Neuronal stem cell (in vitro differentiated cells): ENCODE measurements at regions not wholly inside any gene's neighbourhood (a gene's known extent, or its start where the extent isn't known, plus 50 kb on each side); places are given as distances from the start of the nearest gene placed in this dataset.

Experiments used
- DNase-seq: peaks from one replicate; pipeline ENCODE4 v3.0.0-alpha.2; 2013; ENCODE audit warnings: low spot score
- H2AFZ ChIP-seq: one replicate; pipeline ENCODE4 v1.6.1; 2013; ENCODE audit warnings: mild to moderate bottlenecking, low read length, inconsistent platforms
- H2AK5ac ChIP-seq: 2 replicates; pipeline ENCODE4 v1.6.1; 2013; ENCODE audit warnings: low read depth, mild to moderate bottlenecking, inconsistent platforms, low read length, moderate library complexity, mixed read lengths
- H2BK120ac ChIP-seq: 2 replicates; pipeline ENCODE4 v1.6.1; 2013; ENCODE audit warnings: low read depth, mild to moderate bottlenecking, inconsistent platforms, low read length, moderate library complexity, mixed read lengths
- H2BK12ac ChIP-seq: one replicate; pipeline ENCODE4 v1.6.1; 2013; ENCODE audit warnings: low read length, inconsistent platforms
- H2BK15ac ChIP-seq: 2 replicates; pipeline ENCODE4 v1.6.1; 2013; ENCODE audit warnings: mild to moderate bottlenecking, low read length, inconsistent platforms, mixed read lengths
- H2BK5ac ChIP-seq: one replicate; pipeline ENCODE4 v1.6.1; 2013; ENCODE audit warnings: inconsistent platforms, mild to moderate bottlenecking, low read length, moderate library complexity
- H3K14ac ChIP-seq: one replicate; pipeline ENCODE4 v1.6.1; 2013; ENCODE audit warnings: low read length, inconsistent platforms
- H3K18ac ChIP-seq: 2 replicates; pipeline ENCODE4 v1.6.1; 2013; ENCODE audit warnings: low read length, inconsistent platforms
- H3K23ac ChIP-seq: 2 replicates; pipeline ENCODE4 v1.6.1; 2013; ENCODE audit warnings: low read depth, mild to moderate bottlenecking, mixed read lengths, low read length, inconsistent platforms; ENCODE audit not compliant: poor library complexity
- H3K27ac ChIP-seq: replicated peaks from 3 replicates; pipeline ENCODE4 v1.5.1; 2013; ENCODE audit warnings: low read length, inconsistent platforms
- H3K27me3 ChIP-seq, 3 experiments: 2 replicates each; pipeline ENCODE4 v1.6.1; 2013; ENCODE audit warnings: low read length in 3 of 3, mild to moderate bottlenecking in 2 of 3, inconsistent platforms in 1 of 3, low read depth in 1 of 3, mixed read lengths in 1 of 3, moderate library complexity in 1 of 3; ENCODE audit not compliant: control insufficient read depth in 3 of 3, insufficient read depth in 3 of 3
- H3K36me3 ChIP-seq, 2 donors: replicated peaks in 1 of 2; 2 replicates each; pipeline ENCODE4 v1.6.1; 2013; ENCODE audit warnings: low read length in 2 of 2; ENCODE audit not compliant: control insufficient read depth in 2 of 2, insufficient read depth in 2 of 2
- H3K4ac ChIP-seq: 2 replicates; pipeline ENCODE4 v1.6.1; 2013; ENCODE audit warnings: inconsistent platforms, mild to moderate bottlenecking, low read length, moderate library complexity
- H3K4me1 ChIP-seq, 2 donors: 1 replicate in 1 of 2; 2 replicates in 1 of 2; pipeline ENCODE4 v1.6.1; 2013; ENCODE audit warnings: low read length in 2 of 2, low read depth in 1 of 2; ENCODE audit not compliant: control insufficient read depth in 2 of 2, insufficient read depth in 1 of 2
- H3K4me2 ChIP-seq: one replicate; pipeline ENCODE4 v1.6.1; 2013; ENCODE audit warnings: mild to moderate bottlenecking, low read length, inconsistent platforms; ENCODE audit not compliant: insufficient read depth, poor library complexity, severe bottlenecking
- H3K4me3 ChIP-seq, 2 donors: 2 replicates each; pipeline ENCODE4 v1.5.1; 2013; ENCODE audit warnings: low read length in 2 of 2, mild to moderate bottlenecking in 2 of 2, inconsistent platforms in 1 of 2, moderate library complexity in 1 of 2
- H3K79me1 ChIP-seq: one replicate; pipeline ENCODE4 v1.6.1; 2013; ENCODE audit warnings: low read depth, mild to moderate bottlenecking, inconsistent platforms, low read length, moderate library complexity
- H3K9ac ChIP-seq: one replicate; pipeline ENCODE4 v1.6.1; 2013; ENCODE audit warnings: mild to moderate bottlenecking, low read depth, low read length, inconsistent platforms; ENCODE audit not compliant: poor library complexity
- H3K9me3 ChIP-seq, 2 donors: replicated peaks in 1 of 2; 2 replicates each; pipeline versions ENCODE3 to v1.6.1; 2013; ENCODE audit warnings: low read length in 2 of 2, mild to moderate bottlenecking in 2 of 2, inconsistent platforms in 1 of 2, low read depth in 1 of 2, mixed read lengths in 1 of 2, moderate library complexity in 1 of 2; ENCODE audit not compliant: control insufficient read depth in 2 of 2, insufficient read depth in 1 of 2
- H4K8ac ChIP-seq: one replicate; pipeline ENCODE4 v1.6.1; 2013; ENCODE audit warnings: low read depth, mild to moderate bottlenecking, inconsistent platforms, low read length, moderate library complexity
- H4K91ac ChIP-seq: one replicate; pipeline ENCODE4 v1.6.1; 2013; ENCODE audit warnings: low read length, low read depth, mild to moderate bottlenecking, inconsistent platforms; ENCODE audit not compliant: poor library complexity
- WGBS, 2 donors: extraction: QIAGEN DNeasy Blood & Tissue Kit; methylation state at CpG; one replicate each; pipeline ENCODE4 v1.1.7; 2013; ENCODE audit warnings: missing lambda C conversion rate in 2 of 2, mixed read lengths in 1 of 2; ENCODE audit not compliant: insufficient read length in 2 of 2, insufficient replicate concordance in 1 of 2; ENCODE audit errors: extremely low coverage in 2 of 2; 5-methylcytosine and 5-hydroxymethylcytosine counted together

GRCh38 chr15:29621616-29622015 lies 200.7 kb downstream of the TJP1 start:
- no peak overlapping the region for H3K4me2 ChIP-seq
- no peak overlapping the region for H3K4ac ChIP-seq
- no peak overlapping the region for H3K27ac ChIP-seq
- no peaks in the 10 kb centered on the region for H3K79me1 ChIP-seq
- no peak overlapping the region for H4K91ac ChIP-seq
- no peak overlapping the region for H3K23ac ChIP-seq
- no peak overlapping the region for H3K9ac ChIP-seq
- H3K18ac ChIP-seq = no peak overlapping the region
- no peaks in the 10 kb centered on the region for H3K9me3 ChIP-seq
- no peak overlapping the region for H2BK15ac ChIP-seq
- H2BK5ac ChIP-seq = no peak overlapping the region
- H3K27me3 ChIP-seq = no peaks in the 10 kb centered on the region
- no peak overlapping the region for H4K8ac ChIP-seq
- H3K36me3 ChIP-seq = no peaks in the 10 kb centered on the region
- no peak overlapping the region for H3K14ac ChIP-seq
- no peak overlapping the region for H2AK5ac ChIP-seq
- no peak overlapping the region for H2BK12ac ChIP-seq
- DNase-seq = no peak
- no peak overlapping the region for H3K4me3 ChIP-seq
- no peak overlapping the region for H2BK120ac ChIP-seq
- no peaks in the 10 kb centered on the region for H3K4me1 ChIP-seq
- WGBS, 2 donors = no CpG with 5 or more reads among the region's 5 CpGs
- no peak overlapping the region for H2AFZ ChIP-seq

GRCh38 chr15:29618586-29618985 lies 203.7 kb downstream of the TJP1 start:
- H3K4me2 ChIP-seq = no peak overlapping the region
- H3K23ac ChIP-seq = no peak overlapping the region
- H4K8ac ChIP-seq = no peak overlapping the region
- no peak overlapping the region for H3K9ac ChIP-seq
- no peak overlapping the region for H2BK12ac ChIP-seq
- H3K27ac ChIP-seq = no peak overlapping the region
- no CpG with 5 or more reads among the region's 2 CpGs for whole genome bisulfite sequencing, 2 donors
- no peak overlapping the region for H2AFZ ChIP-seq
- H2BK15ac ChIP-seq = no peak overlapping the region
- no peak overlapping the region for H4K91ac ChIP-seq
- H3K27me3 ChIP-seq = no peaks in the 10 kb centered on the region
- H3K4me1 ChIP-seq = no peaks in the 10 kb centered on the region
- H2BK5ac ChIP-seq = no peak overlapping the region
- no peak overlapping the region for H3K4me3 ChIP-seq
- no peak overlapping the region for H3K14ac ChIP-seq
- no peak overlapping the region for H2BK120ac ChIP-seq
- H3K18ac ChIP-seq = peak overlapping the region; percentile 60
- no peak for DNase-seq
- no peak overlapping the region for H2AK5ac ChIP-seq
- H3K9me3 ChIP-seq = peaks cover 0 to 3% of the 10 kb centered on the region in 2 donors
- no peak overlapping the region for H3K4ac ChIP-seq
- no peaks in the 10 kb centered on the region for H3K36me3 ChIP-seq
- no peaks in the 10 kb centered on the region for H3K79me1 ChIP-seq

DNA sequence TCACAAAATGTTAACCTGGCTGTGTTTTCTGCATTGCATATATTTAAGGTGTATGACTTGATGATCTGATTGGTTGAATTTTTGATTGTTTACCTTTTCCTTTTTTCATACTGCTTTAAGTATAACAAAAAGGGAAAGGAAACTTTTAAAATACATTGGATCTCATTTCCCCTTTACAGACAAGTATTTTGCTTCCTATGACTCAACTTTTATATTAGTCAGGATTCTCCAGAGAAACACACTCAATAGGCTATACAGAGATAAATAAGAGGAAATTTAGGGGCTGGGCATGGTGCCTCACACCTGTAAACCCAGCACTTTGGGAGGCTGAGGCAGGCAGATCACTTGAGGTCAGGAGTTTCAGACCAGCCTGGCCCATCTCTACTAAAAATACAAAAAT lies 205.8 kb downstream of the TJP1 start:
- no peak overlapping the region for H2BK12ac ChIP-seq
- no peak overlapping the region for H4K91ac ChIP-seq
- no peak overlapping the region for H3K4ac ChIP-seq
- H3K4me1 ChIP-seq = peaks cover 5 to 11% of the 10 kb centered on the region in 2 donors
- H3K36me3 ChIP-seq = no peaks in the 10 kb centered on the region
- no peak overlapping the region for H3K23ac ChIP-seq
- H3K79me1 ChIP-seq = no peaks in the 10 kb centered on the region
- H2BK15ac ChIP-seq = no peak overlapping the region
- H3K9ac ChIP-seq = no peak overlapping the region
- H2AFZ ChIP-seq = no peak overlapping the region
- H3K4me2 ChIP-seq = no peak overlapping the region
- no peaks in the 10 kb centered on the region for H3K27me3 ChIP-seq
- no peak overlapping the region for H3K14ac ChIP-seq
- no peak overlapping the region for H2BK5ac ChIP-seq
- no peak overlapping the region for H2BK120ac ChIP-seq
- no peak overlapping the region for H3K4me3 ChIP-seq
- no peak overlapping the region for H3K27ac ChIP-seq
- no peak overlapping the region for H4K8ac ChIP-seq
- H3K18ac ChIP-seq = no peak overlapping the region
- peaks cover 0 to 5% of the 10 kb centered on the region in 2 donors for H3K9me3 ChIP-seq
- H2AK5ac ChIP-seq = no peak overlapping the region
- no peak for DNase-seq

- Histone ChIP-seq H3K9me3 (peaks cover 0 to 5% of the 10 kb centered on the region in 2 donors), H3K4ac (no peak overlapping the region), H3K36me3 (no peaks in the 10 kb centered on the region), H3K4me2 (no peak overlapping the region), H2BK12ac (no peak overlapping the region), H2AK5ac (no peak overlapping the region), H2BK5ac (no peak overlapping the region), H3K27ac (no peak overlapping the region), H3K4me3 (no peak overlapping the region), H2BK120ac (no peak overlapping the region), H3K4me1 (peaks cover 7 to 14% of the 10 kb centered on the region in 2 donors), H3K9ac (no peak overlapping the region), H3K18ac (peak overlapping the region; percentile 12), H3K79me1 (no peaks in the 10 kb centered on the region), H3K23ac (no peak overlapping the region), H2AFZ (no peak overlapping the region), H4K8ac (no peak overlapping the region), H3K27me3 (no peaks in the 10 kb centered on the region), H4K91ac (no peak overlapping the region), H3K14ac (no peak overlapping the region), H2BK15ac (no peak overlapping the region)
- WGBS, 2 donors = no CpG with 5 or more reads among the region's 4 CpGs
- no peak for DNase-seq
Measured at GRCh38 chr15:29615791-29616190, 206.5 kb downstream of the TJP1 start.
